Body of pancreas (tissue), 4 donors: ENCODE measurements at regions not wholly inside any gene's neighbourhood (a gene's known extent, or its start where the extent isn't known, plus 50 kb on each side); places are given as distances from the start of the nearest gene placed in this dataset.
"Not testable (repeated sequence)": the region's sequence is repeated elsewhere in the genome, so short reads cannot be mapped to it uniquely, and the experiment has no call there.

ENCODE experiments used
- ATAC-seq: fragments of 150-250 bp; one replicate; pipeline ENCODE4 v1.9.1; 2016
- DNase-seq, 4 donors: peaks; one replicate each; pipeline ENCODE4 v3.0.0-alpha.2; 2019
- H3K27ac ChIP-seq, 4 donors: fragments of 200-600 bp; sonication (generic); 1 replicate in 3 of 4; 2 replicates in 1 of 4; pipeline versions ENCODE4 v1.5.1 to v1.6.1; 2016 to 2019; ENCODE audit warnings: mild to moderate bottlenecking in 1 of 4, mixed read lengths in 1 of 4, moderate library complexity in 1 of 4
- H3K27me3 ChIP-seq, 2 donors: fragments of 200-600 bp; sonication (generic); one replicate each; pipeline ENCODE4 v1.6.0; 2016; ENCODE audit warnings: mild to moderate bottlenecking in 1 of 2
- H3K36me3 ChIP-seq, 2 donors: fragments of 200-600 bp; sonication (generic); replicated peaks in 1 of 2; 2 replicates each; pipeline ENCODE4 v1.5.1; 2016; ENCODE audit warnings: low read depth in 2 of 2; ENCODE audit not compliant: insufficient read depth in 1 of 2
- H3K4me1 ChIP-seq: fragments of 200-600 bp; sonication (generic); one replicate; pipeline ENCODE4 v1.6.0; 2016
- H3K4me3 ChIP-seq, 2 donors: fragments of 200-600 bp; sonication (generic); 1 replicate in 1 of 2; 2 replicates in 1 of 2; pipeline ENCODE4 v1.5.1; 2016 to 2019
- H3K9me3 ChIP-seq, 3 donors: fragments of 200-600 bp; sonication (generic); 1 replicate in 2 of 3; 2 replicates in 1 of 3; pipeline ENCODE4 v1.5.1; 2016
- WGBS, 2 donors: methylation state at CpG; one replicate each; pipeline ENCODE4 v1.1.5; 2017; 5-methylcytosine and 5-hydroxymethylcytosine counted together
- intact Hi-C: fragments of 100-400 bp; cut with DNase I; formaldehyde crosslinking; loops from one replicate; pipeline ENCODE4 v1.15.1; 2023

DNA sequence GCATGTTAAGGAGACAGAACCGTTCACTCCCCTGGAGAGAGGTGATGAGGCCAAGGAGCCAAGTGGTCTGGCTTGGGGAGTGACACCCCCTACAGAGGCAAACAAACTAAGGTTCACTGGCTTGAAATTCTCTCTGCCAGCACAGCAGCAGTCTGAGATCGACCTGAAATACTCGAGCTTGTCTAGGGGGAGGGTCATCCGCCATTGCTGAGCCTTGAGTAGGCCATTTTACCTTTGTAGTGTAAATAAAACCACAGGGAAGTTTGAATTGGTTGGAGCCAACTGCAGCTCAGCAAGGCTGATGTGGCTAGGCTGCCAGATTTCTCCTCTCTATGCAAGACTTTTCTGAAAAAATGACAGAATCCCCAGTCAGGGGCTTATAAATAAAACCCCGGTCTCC lies 52.9 kb downstream of the CDY2B start:
- H3K9me3 ChIP-seq, DNase-seq, H3K4me3 ChIP-seq, ATAC-seq, H3K27ac ChIP-seq, H3K36me3 ChIP-seq, H3K4me1 ChIP-seq, H3K27me3 ChIP-seq, intact Hi-C loops: not testable (repeated sequence)
- no CpG with 5 or more reads among the region's 5 CpGs for WGBS, 2 donors

DNA sequence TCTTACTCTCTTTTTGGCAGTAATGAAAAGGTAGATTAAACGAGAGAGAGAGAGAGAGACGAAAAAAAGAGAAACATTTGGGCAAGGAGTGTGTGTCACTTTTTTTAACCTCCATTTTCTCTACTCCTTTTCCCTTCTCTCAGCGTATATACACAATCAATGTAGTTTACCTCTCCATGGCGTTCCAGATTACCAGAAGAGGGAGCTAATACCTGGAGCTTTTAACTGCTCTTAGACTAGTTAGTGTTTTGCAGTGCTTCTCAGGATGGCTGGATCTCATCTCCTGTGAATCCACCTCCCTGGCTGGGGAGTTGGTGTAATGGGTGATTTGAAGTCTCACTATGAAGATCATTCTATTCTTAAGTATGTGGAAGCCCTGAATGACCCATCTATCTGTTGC lies 60.3 kb downstream of the CDY2B start:
- H3K27me3 ChIP-seq, H3K4me1 ChIP-seq, H3K36me3 ChIP-seq, intact Hi-C loops, DNase-seq, H3K27ac ChIP-seq, H3K9me3 ChIP-seq, H3K4me3 ChIP-seq: not testable (repeated sequence)
- ATAC-seq: peak; percentile 73
- WGBS, 2 donors: no CpG with 5 or more reads among the region's 4 CpGs

GRCh38 chrY:17819025-17819646 lies 60.9 kb downstream of the CDY2B start:
- H3K27me3 ChIP-seq, H3K4me1 ChIP-seq, DNase-seq, H3K9me3 ChIP-seq, intact Hi-C loops, H3K27ac ChIP-seq, H3K4me3 ChIP-seq, H3K36me3 ChIP-seq: not testable (repeated sequence)
- WGBS, 2 donors: no CpG with 5 or more reads among the region's 3 CpGs
- peak; percentile 93 for ATAC-seq

GRCh38 chrY:17817076-17818068 lies 62.6 kb downstream of the CDY2B start:
- WGBS, 2 donors: no CpG with 5 or more reads among the region's 6 CpGs
- H3K4me3 ChIP-seq, H3K36me3 ChIP-seq, H3K27ac ChIP-seq, H3K4me1 ChIP-seq, H3K9me3 ChIP-seq, DNase-seq, H3K27me3 ChIP-seq, intact Hi-C loops: not testable (repeated sequence)
- peak; percentile 54 for ATAC-seq

DNA sequence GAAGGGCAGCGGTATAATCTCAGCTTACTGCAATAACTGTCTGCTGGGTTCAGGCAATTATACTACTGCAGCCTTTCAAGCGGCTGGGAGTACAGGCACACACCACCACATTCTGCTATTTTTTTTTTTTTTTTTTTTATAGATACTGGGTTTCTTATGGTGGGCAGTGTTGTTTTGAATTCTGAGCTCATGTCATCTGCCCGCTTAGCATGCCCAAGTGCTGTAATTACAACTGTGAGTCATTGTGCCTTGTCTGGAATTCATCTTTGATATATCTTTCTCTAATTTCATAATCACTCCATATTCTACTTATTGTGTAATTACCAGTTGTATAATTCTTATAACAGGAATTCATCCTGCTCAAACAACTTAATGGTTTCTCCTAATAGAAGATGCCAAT lies 67.4 kb downstream of the CDY2B start:
- H3K27ac ChIP-seq, H3K36me3 ChIP-seq, H3K27me3 ChIP-seq, intact Hi-C loops, DNase-seq, H3K4me3 ChIP-seq, H3K9me3 ChIP-seq, ATAC-seq, H3K4me1 ChIP-seq: not testable (repeated sequence)
- WGBS, 2 donors: no CpG with 5 or more reads among the region's 3 CpGs

- intact Hi-C loops, H3K27ac ChIP-seq, H3K4me1 ChIP-seq, H3K27me3 ChIP-seq, ATAC-seq, DNase-seq, H3K36me3 ChIP-seq, H3K9me3 ChIP-seq, H3K4me3 ChIP-seq: not testable (repeated sequence)
- WGBS, 2 donors: no CpG with 5 or more reads among the region's 2 CpGs
These were observed 80.1 kb downstream of the CDY2B start for GRCh38 chrY:17799915-17800314.

GRCh38 chrY:17787214-17787613 lies 92.8 kb downstream of the CDY2B start:
- peak; percentile 65 for ATAC-seq
- no CpG with 5 or more reads among the region's 3 CpGs for WGBS, 2 donors
- intact Hi-C loops: not testable (repeated sequence)

DNA sequence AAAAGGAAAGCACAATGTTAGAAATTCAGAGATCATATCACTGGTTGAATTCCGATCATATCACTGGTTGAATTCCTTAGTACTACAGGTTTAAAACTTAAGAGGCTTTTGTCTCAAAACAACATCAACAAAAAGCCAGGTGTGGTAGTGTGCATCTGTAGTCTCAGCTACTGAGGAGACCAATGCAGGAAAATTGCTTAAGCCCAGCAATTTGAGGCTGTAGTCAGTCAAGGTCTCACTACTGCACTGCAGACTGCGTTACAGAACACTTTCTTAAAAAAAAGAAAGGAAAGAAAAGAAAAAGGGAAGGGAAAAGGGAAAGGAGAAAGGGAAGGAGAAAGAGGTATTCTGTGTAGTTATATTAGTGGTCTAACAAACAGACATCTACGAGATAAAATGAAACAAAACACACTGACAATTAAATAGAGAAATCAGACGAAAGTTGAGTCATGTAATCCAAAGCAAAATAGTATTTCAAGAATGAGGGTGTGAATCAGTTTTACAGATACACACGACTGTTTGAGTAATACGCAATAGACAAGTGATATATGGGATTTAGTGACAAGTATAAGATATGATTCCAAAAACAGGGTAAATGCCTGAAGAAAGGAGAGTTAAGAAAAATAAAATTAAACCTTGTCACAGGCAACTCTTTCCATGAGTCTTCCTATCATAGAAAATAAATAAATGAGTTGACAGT lies 113.9 kb downstream of the CDY2B start:
- H3K27ac ChIP-seq, H3K27me3 ChIP-seq, H3K4me3 ChIP-seq, H3K9me3 ChIP-seq, DNase-seq, intact Hi-C loops, H3K4me1 ChIP-seq, ATAC-seq, H3K36me3 ChIP-seq: not testable (repeated sequence)
- no CpG with 5 or more reads among the region's 6 CpGs for WGBS, 2 donors

More at GRCh38 chrY:17787214-17787613, 92.8 kb downstream of the CDY2B start:
- not testable (repeated sequence) for H3K36me3 ChIP-seq, H3K9me3 ChIP-seq, H3K4me3 ChIP-seq, H3K27ac ChIP-seq, DNase-seq, H3K27me3 ChIP-seq, H3K4me1 ChIP-seq

GRCh38 chrY:17759213-17759612 lies 120.8 kb downstream of the CDY2B start:
- intact Hi-C loops, H3K27me3 ChIP-seq, H3K4me3 ChIP-seq, H3K36me3 ChIP-seq, ATAC-seq, H3K27ac ChIP-seq, DNase-seq, H3K4me1 ChIP-seq, H3K9me3 ChIP-seq: not testable (repeated sequence)

DNA sequence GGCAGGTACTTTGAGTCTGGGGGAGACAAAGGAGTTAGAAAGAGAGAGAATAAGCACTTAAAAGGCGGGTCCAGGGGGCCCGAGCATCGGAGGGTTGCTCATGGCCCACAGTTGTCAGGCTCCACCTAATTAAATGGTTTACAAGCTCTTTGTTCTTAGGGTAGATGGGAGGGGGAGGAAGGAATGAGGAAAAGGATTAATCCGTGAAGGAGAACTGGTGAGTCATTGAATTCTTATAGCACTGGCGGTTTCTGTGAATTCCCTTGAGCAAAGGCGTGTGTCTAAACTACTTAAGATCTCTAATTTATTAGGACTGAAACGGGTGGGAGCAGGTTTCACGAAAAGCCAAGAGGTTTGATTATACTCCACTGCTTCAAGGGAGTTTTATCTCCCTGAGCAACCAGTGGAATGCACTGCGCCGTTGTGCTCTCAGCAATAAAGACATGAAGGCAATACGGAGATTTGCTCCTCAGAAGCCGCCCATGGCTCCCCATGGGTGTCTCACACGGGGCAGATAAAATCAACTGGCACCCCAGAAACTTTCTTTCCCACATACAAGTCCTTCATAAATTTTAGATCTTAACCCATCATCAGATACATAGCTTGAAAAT lies 127.0 kb downstream of the CDY2B start:
- H3K4me1 ChIP-seq, H3K9me3 ChIP-seq, H3K27ac ChIP-seq, DNase-seq, H3K36me3 ChIP-seq, H3K27me3 ChIP-seq, H3K4me3 ChIP-seq, ATAC-seq, intact Hi-C loops: not testable (repeated sequence)
- WGBS, 2 donors: no CpG with 5 or more reads among the region's 13 CpGs

GRCh38 chrY:17739852-17740251 lies 140.2 kb downstream of the CDY2B start:
- ATAC-seq, DNase-seq, H3K27me3 ChIP-seq, H3K36me3 ChIP-seq, H3K4me1 ChIP-seq, H3K9me3 ChIP-seq, intact Hi-C loops, H3K27ac ChIP-seq, H3K4me3 ChIP-seq: not testable (repeated sequence)
- no CpG with 5 or more reads among the region's 2 CpGs for WGBS, 2 donors
